Lower leg skin (tissue), 3 donors: ENCODE measurements at regions not wholly inside any gene's neighbourhood (a gene's known extent, or its start where the extent isn't known, plus 50 kb on each side); places are given as distances from the start of the nearest gene placed in this dataset.

Source experiments
- POLR2A ChIP-seq, 2 donors: fragments of 450-650 bp; IDR thresholded peaks; one replicate each; pipeline ENCODE4 v1.6.1; 2016 to 2017; ENCODE audit warnings: antibody characterized with exemption in 2 of 2, mild to moderate bottlenecking in 1 of 2, moderate library complexity in 1 of 2
- TF ChIP-seq, protein P1 (sequence below), 3 donors: fragments of 450-650 bp; IDR thresholded peaks; one replicate each; pipeline ENCODE4 v1.5.1; 2016; ENCODE audit warnings: antibody characterized with exemption in 3 of 3, mild to moderate bottlenecking in 3 of 3, moderate library complexity in 2 of 3

- TF ChIP-seq, protein P1, sequence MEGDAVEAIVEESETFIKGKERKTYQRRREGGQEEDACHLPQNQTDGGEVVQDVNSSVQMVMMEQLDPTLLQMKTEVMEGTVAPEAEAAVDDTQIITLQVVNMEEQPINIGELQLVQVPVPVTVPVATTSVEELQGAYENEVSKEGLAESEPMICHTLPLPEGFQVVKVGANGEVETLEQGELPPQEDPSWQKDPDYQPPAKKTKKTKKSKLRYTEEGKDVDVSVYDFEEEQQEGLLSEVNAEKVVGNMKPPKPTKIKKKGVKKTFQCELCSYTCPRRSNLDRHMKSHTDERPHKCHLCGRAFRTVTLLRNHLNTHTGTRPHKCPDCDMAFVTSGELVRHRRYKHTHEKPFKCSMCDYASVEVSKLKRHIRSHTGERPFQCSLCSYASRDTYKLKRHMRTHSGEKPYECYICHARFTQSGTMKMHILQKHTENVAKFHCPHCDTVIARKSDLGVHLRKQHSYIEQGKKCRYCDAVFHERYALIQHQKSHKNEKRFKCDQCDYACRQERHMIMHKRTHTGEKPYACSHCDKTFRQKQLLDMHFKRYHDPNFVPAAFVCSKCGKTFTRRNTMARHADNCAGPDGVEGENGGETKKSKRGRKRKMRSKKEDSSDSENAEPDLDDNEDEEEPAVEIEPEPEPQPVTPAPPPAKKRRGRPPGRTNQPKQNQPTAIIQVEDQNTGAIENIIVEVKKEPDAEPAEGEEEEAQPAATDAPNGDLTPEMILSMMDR (IDR thresholded peaks at IDR 0.05) = no peak
- TF ChIP-seq POLR2A (IDR thresholded peaks at IDR 0.05) = no peak
Measured at GRCh38 chr16:5416013-5416412, 318.4 kb upstream of the EEF2KMT start.
